ENCODE measurements at regions not wholly inside any gene's neighbourhood (a gene's known extent, or its start where the extent isn't known, plus 50 kb on each side); places are given as distances from the start of the nearest gene placed in this dataset.

DNA sequence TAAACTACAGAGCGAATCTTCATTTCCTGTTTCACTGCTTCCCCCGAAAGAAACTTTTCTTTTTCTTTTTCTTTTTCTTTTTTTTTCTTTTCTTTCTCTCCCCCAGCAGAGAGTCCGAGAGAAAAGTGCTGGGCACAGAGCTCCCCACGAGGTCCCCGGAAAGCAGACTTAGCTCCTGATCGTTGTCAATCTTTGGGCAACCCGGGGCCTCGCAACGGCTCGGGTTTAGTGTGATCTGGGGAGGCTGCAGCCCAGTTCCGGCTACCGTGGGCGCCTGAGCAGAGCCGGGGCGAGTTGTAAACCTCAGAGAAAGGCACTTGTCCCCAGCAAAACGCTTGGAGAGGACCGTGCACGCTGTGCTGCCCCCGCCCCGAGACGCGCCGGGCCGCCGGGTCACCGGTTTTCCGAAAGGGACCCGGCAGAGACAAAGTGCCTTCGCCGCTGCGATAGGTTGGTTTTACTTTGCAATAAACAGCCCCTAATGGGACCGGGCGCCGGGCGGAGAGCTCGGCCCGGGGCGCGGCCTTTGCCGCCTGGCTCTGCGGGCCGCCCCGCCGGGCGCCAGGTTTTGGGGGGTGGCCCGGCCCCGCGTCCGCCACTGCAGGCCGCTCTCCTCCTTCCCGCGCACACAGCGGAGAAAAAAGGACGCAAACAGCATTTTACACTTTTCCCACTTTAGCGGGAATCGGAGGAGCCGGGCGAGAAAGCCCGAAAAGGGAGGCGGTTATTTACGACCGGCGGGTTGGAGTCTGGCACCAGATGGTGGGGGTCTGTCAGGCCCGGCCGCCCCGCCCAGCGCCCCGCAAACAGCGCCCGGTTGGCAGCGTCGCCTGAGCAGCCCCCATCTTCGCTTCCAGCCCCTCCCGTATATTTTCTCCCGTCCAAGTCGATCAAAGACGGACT is 136.0 kb downstream of the INSIG2 start:
- Histone ChIP-seq H4K20me1 (ENCODE audit: insufficient read depth) (no peaks in the 10 kb centered on the region), H3K9me2 (ENCODE audit: insufficient read depth, low read length) (no peaks in the 10 kb centered on the region), H3K79me2 (replicated peaks; ENCODE audit: insufficient read depth, low read length) (no peaks in the 10 kb centered on the region), H3K27ac (ENCODE audit: low read length) (no peak overlapping the region), H3F3A (ENCODE audit: insufficient read depth, low read length, poor library complexity, severe bottlenecking) (no peaks in the 10 kb centered on the region), H2AFZ (ENCODE audit: low read depth, low read length) (no peak overlapping the region), H3K4me2 (ENCODE audit: low read length) (no peak overlapping the region), H3K9me3 (ENCODE audit: low read length) (no peaks in the 10 kb centered on the region), H3K4me3 (ENCODE audit: low read length) (no peak overlapping the region), H3K9ac (ENCODE audit: low read length) (no peak overlapping the region), H3K27me3 (ENCODE audit: insufficient read depth, low read depth, low read length) (peaks cover 80% of the 10 kb centered on the region), H3K36me3 (ENCODE audit: insufficient read depth, low read length) (no peaks in the 10 kb centered on the region)
- TF ChIP-seq EZH2 (IDR thresholded peaks at IDR 0.05; ENCODE audit: borderline replicate concordance, insufficient read depth, low read length, poor library complexity, severe bottlenecking) (peak; percentile 44), EP300 (conservative IDR thresholded peaks at IDR 0.05; ENCODE audit: poor library complexity, severe bottlenecking) (no peak)

- H3K27ac ChIP-seq (ENCODE audit: low read length): no peak overlapping the region
- no peaks in the 10 kb centered on the region for H4K20me1 ChIP-seq (ENCODE audit: insufficient read depth)
- H3K4me2 ChIP-seq (ENCODE audit: low read length): no peak overlapping the region
- H2AFZ ChIP-seq (ENCODE audit: low read depth, low read length): no peak overlapping the region
- H3F3A ChIP-seq (ENCODE audit: insufficient read depth, low read length, poor library complexity, severe bottlenecking): no peaks in the 10 kb centered on the region
- TF ChIP-seq SMC3 (conservative IDR thresholded peaks at IDR 0.05; ENCODE audit: poor library complexity): no peak
- no peak for TF ChIP-seq MXI1 (conservative IDR thresholded peaks at IDR 0.05; ENCODE audit: poor library complexity, severe bottlenecking)
- no peak for TF ChIP-seq POLR2AphosphoS5 (IDR thresholded peaks at IDR 0.05)
- TF ChIP-seq, protein P1, sequence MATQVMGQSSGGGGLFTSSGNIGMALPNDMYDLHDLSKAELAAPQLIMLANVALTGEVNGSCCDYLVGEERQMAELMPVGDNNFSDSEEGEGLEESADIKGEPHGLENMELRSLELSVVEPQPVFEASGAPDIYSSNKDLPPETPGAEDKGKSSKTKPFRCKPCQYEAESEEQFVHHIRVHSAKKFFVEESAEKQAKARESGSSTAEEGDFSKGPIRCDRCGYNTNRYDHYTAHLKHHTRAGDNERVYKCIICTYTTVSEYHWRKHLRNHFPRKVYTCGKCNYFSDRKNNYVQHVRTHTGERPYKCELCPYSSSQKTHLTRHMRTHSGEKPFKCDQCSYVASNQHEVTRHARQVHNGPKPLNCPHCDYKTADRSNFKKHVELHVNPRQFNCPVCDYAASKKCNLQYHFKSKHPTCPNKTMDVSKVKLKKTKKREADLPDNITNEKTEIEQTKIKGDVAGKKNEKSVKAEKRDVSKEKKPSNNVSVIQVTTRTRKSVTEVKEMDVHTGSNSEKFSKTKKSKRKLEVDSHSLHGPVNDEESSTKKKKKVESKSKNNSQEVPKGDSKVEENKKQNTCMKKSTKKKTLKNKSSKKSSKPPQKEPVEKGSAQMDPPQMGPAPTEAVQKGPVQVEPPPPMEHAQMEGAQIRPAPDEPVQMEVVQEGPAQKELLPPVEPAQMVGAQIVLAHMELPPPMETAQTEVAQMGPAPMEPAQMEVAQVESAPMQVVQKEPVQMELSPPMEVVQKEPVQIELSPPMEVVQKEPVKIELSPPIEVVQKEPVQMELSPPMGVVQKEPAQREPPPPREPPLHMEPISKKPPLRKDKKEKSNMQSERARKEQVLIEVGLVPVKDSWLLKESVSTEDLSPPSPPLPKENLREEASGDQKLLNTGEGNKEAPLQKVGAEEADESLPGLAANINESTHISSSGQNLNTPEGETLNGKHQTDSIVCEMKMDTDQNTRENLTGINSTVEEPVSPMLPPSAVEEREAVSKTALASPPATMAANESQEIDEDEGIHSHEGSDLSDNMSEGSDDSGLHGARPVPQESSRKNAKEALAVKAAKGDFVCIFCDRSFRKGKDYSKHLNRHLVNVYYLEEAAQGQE (IDR thresholded peaks at IDR 0.05; ENCODE audit: borderline replicate concordance): no peak
- TF ChIP-seq CTCF (IDR thresholded peaks at IDR 0.05; ENCODE audit: poor library complexity, severe bottlenecking): no peak
- no peak for TF ChIP-seq EP300 (conservative IDR thresholded peaks at IDR 0.05; ENCODE audit: poor library complexity, severe bottlenecking)
- TF ChIP-seq TAF1 (IDR thresholded peaks at IDR 0.05; ENCODE audit: low read depth): no peak
- TF ChIP-seq RAD21 (conservative IDR thresholded peaks at IDR 0.05): no peak
- TF ChIP-seq EZH2 (IDR thresholded peaks at IDR 0.05; ENCODE audit: borderline replicate concordance, insufficient read depth, low read length, poor library complexity, severe bottlenecking): no peak
- no peaks in the 10 kb centered on the region for H3K36me3 ChIP-seq (ENCODE audit: insufficient read depth, low read length)
- no peak overlapping the region for H3K4me3 ChIP-seq (ENCODE audit: low read length)
- no peaks in the 10 kb centered on the region for H3K9me2 ChIP-seq (ENCODE audit: insufficient read depth, low read length)
- H3K9ac ChIP-seq (ENCODE audit: low read length): no peak overlapping the region
- H3K79me2 ChIP-seq (replicated peaks; ENCODE audit: insufficient read depth, low read length): no peaks in the 10 kb centered on the region
- peaks cover 86% of the 10 kb centered on the region for H3K27me3 ChIP-seq (ENCODE audit: insufficient read depth, low read depth, low read length)
- no peaks in the 10 kb centered on the region for H3K9me3 ChIP-seq (ENCODE audit: low read length)
These were observed 135.3 kb downstream of the INSIG2 start for GRCh38 chr2:118223511-118223991.
